ENCODE measurements at regions not wholly inside any gene's neighbourhood (a gene's known extent, or its start where the extent isn't known, plus 50 kb on each side); places are given as distances from the start of the nearest gene placed in this dataset.
"Not testable (repeated sequence)": the region's sequence is repeated elsewhere in the genome, so short reads cannot be mapped to it uniquely, and the experiment has no call there.

DNA sequence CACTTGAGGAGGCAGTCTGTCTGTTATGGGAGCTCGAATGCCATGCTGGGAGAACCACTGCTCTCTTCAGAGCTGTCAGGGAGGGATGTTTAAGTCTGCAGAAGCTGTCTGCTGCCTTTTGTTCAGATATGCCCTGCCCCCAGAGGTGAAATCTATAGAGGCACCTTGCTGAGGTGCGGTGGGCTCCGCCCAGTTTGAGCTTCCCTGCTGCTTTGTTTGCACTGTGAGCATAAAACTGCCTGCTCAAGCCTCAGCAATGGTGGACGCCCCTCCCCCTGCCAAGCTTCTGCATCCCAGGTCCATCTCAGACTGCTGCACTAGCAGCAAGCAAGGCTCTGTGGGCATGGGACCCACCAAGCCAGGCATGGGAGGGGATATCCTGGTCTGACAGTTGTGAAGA is 247.5 kb downstream of the LMX1A start:
- no peak overlapping the region for H3K4me3 ChIP-seq
- no peaks in the 10 kb centered on the region for H3K36me3 ChIP-seq
- intact Hi-C loops (cut with DNase I; ENCODE audit: low total_unique reads): no loop called here
- no peaks in the 10 kb centered on the region for H3K4me1 ChIP-seq
- H3K27me3 ChIP-seq: no peaks in the 10 kb centered on the region
- H3K27ac ChIP-seq: no peak overlapping the region
- no peak for TF ChIP-seq POLR2A (IDR thresholded peaks at IDR 0.05)
- TF ChIP-seq, protein P1, sequence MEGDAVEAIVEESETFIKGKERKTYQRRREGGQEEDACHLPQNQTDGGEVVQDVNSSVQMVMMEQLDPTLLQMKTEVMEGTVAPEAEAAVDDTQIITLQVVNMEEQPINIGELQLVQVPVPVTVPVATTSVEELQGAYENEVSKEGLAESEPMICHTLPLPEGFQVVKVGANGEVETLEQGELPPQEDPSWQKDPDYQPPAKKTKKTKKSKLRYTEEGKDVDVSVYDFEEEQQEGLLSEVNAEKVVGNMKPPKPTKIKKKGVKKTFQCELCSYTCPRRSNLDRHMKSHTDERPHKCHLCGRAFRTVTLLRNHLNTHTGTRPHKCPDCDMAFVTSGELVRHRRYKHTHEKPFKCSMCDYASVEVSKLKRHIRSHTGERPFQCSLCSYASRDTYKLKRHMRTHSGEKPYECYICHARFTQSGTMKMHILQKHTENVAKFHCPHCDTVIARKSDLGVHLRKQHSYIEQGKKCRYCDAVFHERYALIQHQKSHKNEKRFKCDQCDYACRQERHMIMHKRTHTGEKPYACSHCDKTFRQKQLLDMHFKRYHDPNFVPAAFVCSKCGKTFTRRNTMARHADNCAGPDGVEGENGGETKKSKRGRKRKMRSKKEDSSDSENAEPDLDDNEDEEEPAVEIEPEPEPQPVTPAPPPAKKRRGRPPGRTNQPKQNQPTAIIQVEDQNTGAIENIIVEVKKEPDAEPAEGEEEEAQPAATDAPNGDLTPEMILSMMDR (IDR thresholded peaks at IDR 0.05): no peak
- no peak for TF ChIP-seq POLR2AphosphoS5 (IDR thresholded peaks at IDR 0.05)
- no peak for DNase-seq (ENCODE audit: low spot score in 2 of 2)
- H3K9me3 ChIP-seq: no peaks in the 10 kb centered on the region

DNA sequence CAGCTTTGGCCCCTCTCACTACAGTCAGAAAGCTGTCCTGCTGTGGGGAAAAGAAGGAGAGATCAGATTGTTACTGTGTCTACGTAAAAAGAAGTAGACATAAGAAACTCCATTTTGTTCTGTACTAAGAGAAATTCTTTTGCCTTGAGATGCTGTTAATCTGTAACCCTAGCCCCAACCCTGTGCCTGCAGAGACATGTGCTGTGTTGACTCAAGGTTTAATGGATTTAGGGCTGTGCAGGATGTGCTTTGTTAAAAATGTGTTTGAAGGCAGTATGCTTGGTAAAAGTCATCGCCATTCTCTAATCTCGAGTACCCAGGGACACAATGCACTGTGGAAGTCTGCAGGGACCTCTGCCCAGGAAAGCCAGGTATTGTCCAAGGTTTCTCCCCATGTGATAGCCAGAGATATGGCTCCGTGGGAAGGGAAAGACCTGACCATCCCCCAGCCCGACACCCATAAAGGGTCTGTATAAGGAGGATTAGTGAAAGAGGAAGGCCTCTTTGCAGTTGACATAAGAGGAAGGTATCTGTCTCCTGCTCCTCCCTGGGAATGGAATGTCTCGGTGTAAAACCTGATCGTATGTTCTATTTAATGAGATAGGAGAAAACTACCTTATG is 263.9 kb downstream of the LMX1A start:
- H3K4me3 ChIP-seq; DNase-seq (ENCODE audit: low spot score in 2 of 2); H3K27me3 ChIP-seq; H3K4me1 ChIP-seq; H3K27ac ChIP-seq; intact Hi-C loops (cut with DNase I; ENCODE audit: low total_unique reads); H3K36me3 ChIP-seq: not testable (repeated sequence)
- H3K9me3 ChIP-seq: peaks cover 4 to 28% of the 10 kb centered on the region in 2 donors

DNA sequence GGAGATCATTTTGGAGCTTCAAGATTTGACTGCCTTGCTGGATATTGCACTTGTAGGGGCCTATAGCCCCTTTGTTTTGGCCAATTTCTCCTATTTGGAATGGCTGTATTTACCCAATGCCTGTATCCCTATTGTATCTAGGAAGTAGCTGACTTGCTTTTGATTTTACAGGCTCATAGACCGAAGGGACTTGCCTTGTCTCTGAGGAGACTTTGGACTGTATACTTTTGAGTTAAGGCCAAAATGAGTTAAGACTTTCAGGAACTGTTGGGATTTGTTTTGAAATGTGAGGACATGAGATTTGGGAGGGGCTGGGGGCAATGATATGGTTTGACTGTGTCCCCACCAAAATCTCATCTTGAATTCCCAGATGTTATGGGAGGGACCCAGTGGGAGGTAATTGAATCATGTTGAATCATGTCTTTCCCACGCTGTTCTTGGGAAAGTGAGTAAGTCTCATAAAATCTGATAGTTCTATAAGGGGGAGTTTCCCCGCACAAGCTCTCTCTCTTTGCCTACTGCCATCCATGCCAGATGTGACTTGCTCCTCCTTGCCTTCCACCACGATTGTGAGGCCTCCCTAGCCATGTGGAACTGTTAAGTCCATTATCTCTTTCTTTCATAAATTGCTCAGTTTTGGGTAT is 276.1 kb downstream of the LMX1A start:
- intact Hi-C loops (cut with DNase I; ENCODE audit: low total_unique reads): no loop called here
- H3K36me3 ChIP-seq: no peaks in the 10 kb centered on the region
- no peaks in the 10 kb centered on the region for H3K27me3 ChIP-seq
- H3K9me3 ChIP-seq: no peaks in the 10 kb centered on the region
- TF ChIP-seq, protein P1 (IDR thresholded peaks at IDR 0.05): no peak
- TF ChIP-seq POLR2A (IDR thresholded peaks at IDR 0.05): no peak
- TF ChIP-seq POLR2AphosphoS5 (IDR thresholded peaks at IDR 0.05): no peak
- no peaks in the 10 kb centered on the region for H3K4me1 ChIP-seq
- H3K4me3 ChIP-seq: no peak overlapping the region
- no peak overlapping the region for H3K27ac ChIP-seq
- DNase-seq (ENCODE audit: low spot score in 2 of 2): no peak

DNA sequence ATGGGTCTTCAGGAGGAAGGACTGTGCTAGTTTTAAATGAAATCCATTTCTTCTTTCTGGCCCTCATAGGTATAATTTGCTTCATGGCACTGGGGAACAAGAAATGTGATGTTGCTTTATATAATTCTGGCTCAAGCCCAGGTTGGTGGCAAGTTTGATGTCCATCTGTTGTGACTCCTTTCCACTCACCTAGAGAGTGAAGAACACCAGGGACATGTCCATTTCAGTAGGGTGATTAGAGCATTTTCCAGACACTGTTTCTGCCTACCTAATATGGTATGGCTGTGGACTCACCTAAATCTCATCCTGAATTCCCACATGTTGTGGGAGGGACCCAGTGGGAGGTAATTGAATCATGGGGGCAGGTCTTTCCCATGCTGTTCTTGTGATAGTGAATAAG is 278.1 kb downstream of the LMX1A start:
- no peak overlapping the region for H3K4me3 ChIP-seq
- no peaks in the 10 kb centered on the region for H3K27me3 ChIP-seq
- no peak for DNase-seq (ENCODE audit: low spot score in 2 of 2)
- no peaks in the 10 kb centered on the region for H3K4me1 ChIP-seq
- no peak overlapping the region for H3K27ac ChIP-seq
- no peaks in the 10 kb centered on the region for H3K9me3 ChIP-seq
- TF ChIP-seq POLR2AphosphoS5 (IDR thresholded peaks at IDR 0.05): no peak
- intact Hi-C loops (cut with DNase I; ENCODE audit: low total_unique reads): no loop called here
- H3K36me3 ChIP-seq: no peaks in the 10 kb centered on the region

DNA sequence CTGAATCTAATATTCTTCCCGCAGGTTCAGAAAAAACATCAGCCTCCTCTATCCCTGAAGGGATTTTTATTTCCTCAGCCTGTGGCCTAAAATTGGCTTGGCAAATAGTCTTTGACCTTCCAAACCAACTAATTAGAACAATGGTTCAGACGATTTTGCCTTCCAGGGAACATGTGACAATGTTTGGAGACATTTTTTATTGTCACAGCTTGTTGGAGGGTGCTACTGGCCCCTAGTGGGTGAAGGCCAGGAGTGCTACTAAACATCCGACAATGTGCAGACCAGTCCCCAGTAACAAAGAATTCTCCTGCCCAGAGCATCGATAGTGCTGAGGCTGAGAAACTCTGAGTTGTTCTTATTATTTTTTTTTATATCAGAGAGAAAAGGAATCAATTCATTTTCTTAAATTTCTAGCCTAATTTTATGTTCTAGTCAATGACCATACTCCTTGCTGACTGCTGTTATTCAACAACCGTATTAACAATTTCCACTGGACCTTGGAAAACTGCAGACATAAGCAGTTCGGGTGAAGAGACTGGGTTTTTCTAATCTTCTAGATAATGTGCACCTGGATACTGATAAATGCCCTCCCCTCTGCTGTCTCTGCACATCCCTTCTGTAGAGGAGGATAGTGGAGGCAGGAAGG is 280.7 kb downstream of the LMX1A start:
- Histone ChIP-seq H3K4me3 (no peak overlapping the region), H3K27me3 (no peaks in the 10 kb centered on the region), H3K9me3 (no peaks in the 10 kb centered on the region), H3K36me3 (no peaks in the 10 kb centered on the region), H3K27ac (no peak overlapping the region), H3K4me1 (no peaks in the 10 kb centered on the region)
- intact Hi-C loops (cut with DNase I; ENCODE audit: low total_unique reads): no loop called here
- DNase-seq (ENCODE audit: low spot score in 2 of 2): no peak
- TF ChIP-seq, protein P1 (IDR thresholded peaks at IDR 0.05): peak in 2 of 3 donors; percentile 27 to 40
- no peak for TF ChIP-seq POLR2A (IDR thresholded peaks at IDR 0.05)
- no peak for TF ChIP-seq POLR2AphosphoS5 (IDR thresholded peaks at IDR 0.05)
